KMS-11 (cell line): ENCODE measurements at regions not wholly inside any gene's neighbourhood (a gene's known extent, or its start where the extent isn't known, plus 50 kb on each side); places are given as distances from the start of the nearest gene placed in this dataset.

Experiments used
- H2AFZ ChIP-seq: fragments of 200-600 bp; sonication (generic); 2 replicates; pipeline ENCODE4 v1.6.1; 2016; ENCODE audit warnings: antibody characterized with exemption, mixed run types, low read depth
- H3K27ac ChIP-seq: fragments of 200-600 bp; sonication (generic); 2 replicates; pipeline ENCODE4 v1.6.1; 2016; ENCODE audit warnings: mild to moderate bottlenecking, mixed run types
- H3K27me3 ChIP-seq: fragments of 200-600 bp; sonication (generic); 2 replicates; pipeline ENCODE4 v1.6.1; 2017; ENCODE audit warnings: mild to moderate bottlenecking, low read depth, mixed run types, moderate library complexity; ENCODE audit not compliant: insufficient read depth
- H3K36me3 ChIP-seq: fragments of 200-600 bp; sonication (generic); 2 replicates; pipeline ENCODE4 v1.6.1; 2017; ENCODE audit warnings: mild to moderate bottlenecking, mixed run types; ENCODE audit not compliant: insufficient read depth
- H3K4me1 ChIP-seq: fragments of 200-600 bp; sonication (generic); 2 replicates; pipeline ENCODE4 v1.6.1; 2016; ENCODE audit warnings: mild to moderate bottlenecking, low read depth, mixed run types; ENCODE audit not compliant: poor library complexity, severe bottlenecking
- H3K4me2 ChIP-seq: fragments of 200-600 bp; sonication (generic); 2 replicates; pipeline ENCODE4 v1.7.0; 2016; ENCODE audit warnings: mild to moderate bottlenecking, mixed run types
- H3K4me3 ChIP-seq: fragments of 200-600 bp; sonication (generic); IDR thresholded peaks from 2 replicates; pipeline ENCODE4 v1.6.1; 2017; ENCODE audit warnings: low read depth, low read length, mixed read lengths; ENCODE audit not compliant: insufficient read depth
- H3K79me2 ChIP-seq: fragments of 200-600 bp; sonication (generic); 2 replicates; pipeline ENCODE4 v1.6.1; 2016; ENCODE audit warnings: low read depth, mixed run types; ENCODE audit not compliant: insufficient read depth
- H3K9ac ChIP-seq: fragments of 200-600 bp; sonication (generic); 2 replicates; pipeline ENCODE4 v1.6.1; 2016; ENCODE audit warnings: mild to moderate bottlenecking, mixed run types
- H4K20me1 ChIP-seq: fragments of 200-600 bp; sonication (generic); 2 replicates; pipeline ENCODE4 v1.6.1; 2016; ENCODE audit warnings: mild to moderate bottlenecking, mixed run types; ENCODE audit not compliant: insufficient read depth
- TF ChIP-seq, protein P1 (sequence below): fragments of 200-600 bp; sonication (generic); conservative IDR thresholded peaks from 2 replicates; pipeline ENCODE4 v1.6.1; 2017; ENCODE audit warnings: low read depth, mild to moderate bottlenecking, antibody characterized with exemption, low read length, moderate library complexity, mixed read lengths

DNA sequence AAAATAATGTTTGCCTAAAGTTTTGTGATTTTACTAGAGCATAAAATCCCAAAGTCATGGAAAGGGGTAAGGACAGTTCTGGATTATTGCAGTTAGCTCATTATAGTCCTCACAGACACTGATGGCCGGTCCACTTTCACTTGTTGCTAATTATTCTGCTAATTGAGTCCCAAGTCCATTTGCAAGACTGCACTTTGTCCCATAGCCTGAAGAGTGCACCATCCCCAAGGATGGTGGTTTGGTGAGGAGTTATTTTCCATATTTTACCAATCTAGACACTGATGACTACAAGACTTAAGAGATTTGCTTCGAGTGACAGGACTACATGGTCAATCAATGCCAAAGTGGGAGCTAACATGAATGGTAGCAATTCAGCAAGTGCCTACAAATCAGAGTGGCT is 181.8 kb upstream of the CACNA2D1 start:
- Histone ChIP-seq H4K20me1 (no peaks in the 10 kb centered on the region), H3K9ac (no peak overlapping the region), H3K79me2 (no peaks in the 10 kb centered on the region), H3K4me3 (no peak overlapping the region), H3K4me2 (no peak overlapping the region), H3K36me3 (no peaks in the 10 kb centered on the region), H3K4me1 (no peaks in the 10 kb centered on the region), H2AFZ (no peak overlapping the region), H3K27me3 (no peaks in the 10 kb centered on the region), H3K27ac (no peak overlapping the region)
- TF ChIP-seq, protein P1, sequence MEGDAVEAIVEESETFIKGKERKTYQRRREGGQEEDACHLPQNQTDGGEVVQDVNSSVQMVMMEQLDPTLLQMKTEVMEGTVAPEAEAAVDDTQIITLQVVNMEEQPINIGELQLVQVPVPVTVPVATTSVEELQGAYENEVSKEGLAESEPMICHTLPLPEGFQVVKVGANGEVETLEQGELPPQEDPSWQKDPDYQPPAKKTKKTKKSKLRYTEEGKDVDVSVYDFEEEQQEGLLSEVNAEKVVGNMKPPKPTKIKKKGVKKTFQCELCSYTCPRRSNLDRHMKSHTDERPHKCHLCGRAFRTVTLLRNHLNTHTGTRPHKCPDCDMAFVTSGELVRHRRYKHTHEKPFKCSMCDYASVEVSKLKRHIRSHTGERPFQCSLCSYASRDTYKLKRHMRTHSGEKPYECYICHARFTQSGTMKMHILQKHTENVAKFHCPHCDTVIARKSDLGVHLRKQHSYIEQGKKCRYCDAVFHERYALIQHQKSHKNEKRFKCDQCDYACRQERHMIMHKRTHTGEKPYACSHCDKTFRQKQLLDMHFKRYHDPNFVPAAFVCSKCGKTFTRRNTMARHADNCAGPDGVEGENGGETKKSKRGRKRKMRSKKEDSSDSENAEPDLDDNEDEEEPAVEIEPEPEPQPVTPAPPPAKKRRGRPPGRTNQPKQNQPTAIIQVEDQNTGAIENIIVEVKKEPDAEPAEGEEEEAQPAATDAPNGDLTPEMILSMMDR: no peak

DNA sequence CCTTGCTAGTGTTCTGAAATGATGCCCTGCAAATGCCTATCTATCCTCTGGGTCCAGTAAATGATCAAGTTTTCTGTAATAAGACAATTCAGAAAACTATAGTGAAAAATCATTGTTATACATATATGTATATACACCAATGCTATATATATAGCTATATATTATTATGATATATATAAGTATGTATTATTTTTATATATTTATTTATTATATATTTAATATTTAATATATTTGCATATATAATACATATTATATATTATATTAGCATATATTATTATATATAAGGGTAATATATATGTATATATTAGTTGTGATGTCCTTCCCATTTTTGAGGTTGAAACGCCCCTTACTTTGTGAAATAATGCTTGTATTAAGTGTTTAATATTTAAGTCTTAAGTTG is 181.4 kb upstream of the CACNA2D1 start:
- no peaks in the 10 kb centered on the region for H3K27me3 ChIP-seq
- H2AFZ ChIP-seq: no peak overlapping the region
- no peaks in the 10 kb centered on the region for H3K79me2 ChIP-seq
- H4K20me1 ChIP-seq: no peaks in the 10 kb centered on the region
- no peaks in the 10 kb centered on the region for H3K4me1 ChIP-seq
- H3K9ac ChIP-seq: no peak overlapping the region
- H3K4me3 ChIP-seq: no peak overlapping the region
- no peak overlapping the region for H3K27ac ChIP-seq
- H3K4me2 ChIP-seq: no peak overlapping the region
- no peaks in the 10 kb centered on the region for H3K36me3 ChIP-seq
- TF ChIP-seq, protein P1: no peak

DNA sequence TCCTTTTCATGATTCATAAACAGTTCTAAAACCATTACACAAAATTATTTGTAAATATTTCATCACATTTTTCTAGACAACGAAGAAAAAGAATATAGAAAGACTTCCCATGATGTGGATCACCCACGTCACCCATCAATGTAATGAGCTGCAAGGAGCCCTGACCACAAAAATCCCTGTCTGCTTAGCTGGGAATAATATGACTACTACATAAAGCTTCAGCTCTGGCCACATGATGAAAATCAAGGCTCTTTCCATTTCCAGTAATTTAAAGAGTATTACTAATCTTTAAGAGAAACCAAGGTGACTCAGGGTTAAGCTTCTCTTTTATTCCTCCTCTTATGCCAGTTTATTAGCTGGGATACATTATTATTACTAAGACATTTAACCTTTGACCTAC is 180.8 kb upstream of the CACNA2D1 start:
- Histone ChIP-seq H3K4me1 (no peaks in the 10 kb centered on the region), H3K27me3 (no peaks in the 10 kb centered on the region), H3K4me2 (no peak overlapping the region), H3K27ac (no peak overlapping the region), H3K79me2 (no peaks in the 10 kb centered on the region), H3K9ac (no peak overlapping the region), H3K4me3 (no peak overlapping the region), H3K36me3 (no peaks in the 10 kb centered on the region), H2AFZ (no peak overlapping the region), H4K20me1 (no peaks in the 10 kb centered on the region)
- TF ChIP-seq, protein P1: no peak

DNA sequence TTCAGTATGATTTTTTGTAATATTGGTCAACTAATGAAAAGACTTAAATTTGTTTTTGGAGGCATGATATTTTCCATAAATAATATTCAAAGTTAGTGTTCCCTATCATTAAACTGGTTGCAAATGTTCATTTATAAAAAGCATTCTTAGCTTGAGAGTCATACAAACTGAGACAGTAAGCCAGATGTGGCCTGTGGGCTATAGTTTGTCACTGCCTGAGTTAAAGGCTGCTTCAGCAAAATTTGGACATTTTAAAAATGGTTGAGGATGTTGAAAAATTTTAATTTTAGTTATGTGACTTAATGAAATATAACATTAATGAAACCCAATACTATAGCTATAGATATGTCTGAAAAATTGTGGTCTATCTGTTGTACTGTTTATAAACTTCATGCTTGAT is 180.2 kb upstream of the CACNA2D1 start:
- Histone ChIP-seq H3K36me3 (no peaks in the 10 kb centered on the region), H4K20me1 (no peaks in the 10 kb centered on the region), H3K4me2 (no peak overlapping the region), H2AFZ (no peak overlapping the region), H3K27ac (no peak overlapping the region), H3K27me3 (no peaks in the 10 kb centered on the region), H3K9ac (no peak overlapping the region), H3K4me3 (no peak overlapping the region), H3K4me1 (no peaks in the 10 kb centered on the region), H3K79me2 (no peaks in the 10 kb centered on the region)
- TF ChIP-seq, protein P1: no peak

DNA sequence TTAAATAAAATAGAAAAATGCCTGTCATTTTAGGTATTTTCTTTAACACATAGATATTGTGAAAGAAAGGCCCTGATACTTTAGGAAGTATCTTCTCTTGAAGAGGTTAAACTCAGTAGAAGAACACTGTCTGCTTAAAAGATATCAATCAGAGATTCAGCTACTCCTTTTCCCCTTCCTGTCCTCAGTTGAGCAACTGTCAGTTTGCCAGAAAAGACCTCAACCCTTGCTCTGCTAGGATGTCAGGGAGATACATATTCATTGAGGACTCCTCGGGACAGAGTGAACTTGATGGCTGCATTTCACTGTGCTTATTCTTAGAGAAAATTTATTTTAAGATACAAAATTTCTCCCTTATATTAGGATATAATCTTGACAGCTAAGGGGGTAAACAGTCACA is 173.6 kb upstream of the CACNA2D1 start:
- H3K4me2 ChIP-seq: no peak overlapping the region
- TF ChIP-seq, protein P1: no peak
- H3K36me3 ChIP-seq: no peaks in the 10 kb centered on the region
- H3K4me3 ChIP-seq: no peak overlapping the region
- no peak overlapping the region for H3K27ac ChIP-seq
- H3K9ac ChIP-seq: no peak overlapping the region
- H3K79me2 ChIP-seq: no peaks in the 10 kb centered on the region
- H3K4me1 ChIP-seq: no peaks in the 10 kb centered on the region
- H3K27me3 ChIP-seq: no peaks in the 10 kb centered on the region
- no peaks in the 10 kb centered on the region for H4K20me1 ChIP-seq
- no peak overlapping the region for H2AFZ ChIP-seq
